ENCODE measurements at regions not wholly inside any gene's neighbourhood (a gene's known extent, or its start where the extent isn't known, plus 50 kb on each side); places are given as distances from the start of the nearest gene placed in this dataset.

- no peak for TF ChIP-seq ZC3H10 (CRISPR knock-in tag; IDR thresholded peaks at IDR 0.05)
- TF ChIP-seq POU6F1 (CRISPR knock-in tag; IDR thresholded peaks at IDR 0.05; ENCODE audit: borderline replicate concordance, low read depth): no peak
- no peak for TF ChIP-seq ARNTL (CRISPR knock-in tag; IDR thresholded peaks at IDR 0.05; ENCODE audit: borderline replicate concordance, low read depth)
- no peak for TF ChIP-seq ZNF565 (CRISPR knock-in tag; conservative IDR thresholded peaks at IDR 0.05; ENCODE audit: low read depth)
- no peak for TF ChIP-seq ZNF8 (CRISPR knock-in tag; IDR thresholded peaks at IDR 0.05)
Observed at GRCh38 chr18:77635451-77635850, 385.8 kb downstream of the GALR1 start.
